Colonic mucosa (tissue), 4 donors: ENCODE measurements at regions not wholly inside any gene's neighbourhood (a gene's known extent, or its start where the extent isn't known, plus 50 kb on each side); places are given as distances from the start of the nearest gene placed in this dataset.

Experiments used
- DNase-seq: peaks from one replicate; pipeline ENCODE4 v3.0.0-alpha.2; 2020
- H3K27ac ChIP-seq: fragments of 200-600 bp; one replicate; pipeline ENCODE4 v1.8.0; 2021
- H3K27me3 ChIP-seq: fragments of 200-600 bp; one replicate; pipeline ENCODE4 v1.8.0; 2021
- H3K36me3 ChIP-seq: fragments of 200-600 bp; one replicate; pipeline ENCODE4 v1.8.0; 2021
- H3K4me1 ChIP-seq: fragments of 200-600 bp; one replicate; pipeline ENCODE4 v1.8.0; 2021; ENCODE audit warnings: mild to moderate bottlenecking
- H3K4me3 ChIP-seq: fragments of 200-600 bp; one replicate; pipeline ENCODE4 v1.8.0; 2021
- H3K9ac ChIP-seq, 2 donors: one replicate each; pipeline ENCODE4 v1.7.0; 2013; ENCODE audit warnings: control low read depth in 2 of 2, low read depth in 2 of 2, low read length in 2 of 2
- H3K9me3 ChIP-seq: fragments of 200-600 bp; one replicate; pipeline ENCODE4 v1.8.0; 2021
- CTCF ChIP-seq: fragments of 200-600 bp; IDR thresholded peaks from one replicate; pipeline ENCODE4 v1.8.0; 2022; ENCODE audit warnings: antibody characterized with exemption, mild to moderate bottlenecking
- intact Hi-C: fragments of 100-400 bp; cut with DNase I; formaldehyde crosslinking; loops from one replicate; pipeline ENCODE4 v1.14.1; 2022
- donor health status: healthy.
- donor health status: DM: no; HTN: no; CAD: no.
- donor health status: DM: no; HTN: no; CAD: no.

GRCh38 chr2:7927691-7928090, 754.2 kb upstream of the ID2 start:
- no peak overlapping the region for H3K27ac ChIP-seq
- TF ChIP-seq CTCF, result no peak
- no peaks in the 10 kb centered on the region for H3K36me3 ChIP-seq
- H3K4me1 ChIP-seq, result no peaks in the 10 kb centered on the region
- H3K27me3 ChIP-seq, result no peaks in the 10 kb centered on the region
- no peaks in the 10 kb centered on the region for H3K9me3 ChIP-seq
- intact Hi-C loops, result no loop called here
- H3K9ac ChIP-seq, result no peak overlapping the region
- H3K4me3 ChIP-seq, result no peak overlapping the region
- DNase-seq, result no peak

- H3K4me1 ChIP-seq, result no peaks in the 10 kb centered on the region
- DNase-seq, result no peak
- no peak for TF ChIP-seq CTCF
- H3K9me3 ChIP-seq, result no peaks in the 10 kb centered on the region
- no peak overlapping the region for H3K4me3 ChIP-seq
- no peak overlapping the region for H3K9ac ChIP-seq
- no peaks in the 10 kb centered on the region for H3K36me3 ChIP-seq
- no peak overlapping the region for H3K27ac ChIP-seq
- H3K27me3 ChIP-seq, result no peaks in the 10 kb centered on the region
- intact Hi-C loops, result no loop called here
Measured at GRCh38 chr2:7929281-7929680, 752.6 kb upstream of the ID2 start.

DNA sequence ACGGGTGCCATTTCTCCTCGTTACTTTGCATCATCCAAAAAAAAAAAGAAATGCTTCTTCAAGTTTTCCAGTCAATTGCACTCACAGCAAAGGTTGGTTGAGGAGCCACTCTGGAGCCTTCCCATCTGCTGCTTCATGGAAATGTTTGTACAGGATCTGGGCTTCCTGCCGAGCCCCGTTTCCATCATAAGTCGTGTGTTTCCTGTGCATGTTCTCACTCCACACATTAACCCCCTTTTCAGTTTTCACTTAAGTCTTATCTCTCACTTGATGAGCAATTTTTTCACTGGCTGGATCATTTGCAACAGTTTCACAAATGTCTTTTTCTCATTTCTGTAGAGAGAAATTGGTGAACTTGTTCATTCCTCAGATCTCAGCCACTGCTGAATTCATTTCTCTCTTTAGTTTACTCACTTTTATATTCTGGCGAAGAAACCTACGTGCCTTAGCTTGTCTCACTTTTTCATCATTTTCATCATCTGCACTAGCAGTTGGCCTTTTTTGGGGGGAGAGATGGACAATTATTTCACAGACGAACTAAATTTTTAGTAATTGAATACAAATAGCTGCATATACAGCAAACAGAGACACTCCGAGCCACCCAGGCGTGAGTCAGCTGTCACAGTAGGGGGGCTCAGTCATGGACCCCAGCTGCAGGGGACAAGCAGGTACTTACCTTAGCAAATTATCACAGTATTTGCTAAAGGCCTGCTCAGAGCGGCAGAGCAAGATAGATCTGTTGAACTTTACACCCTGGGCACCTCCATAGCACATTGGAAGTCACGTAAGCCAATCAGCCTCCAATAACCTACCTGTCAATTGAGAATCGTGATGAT, 750.8 kb upstream of the ID2 start:
- Histone ChIP-seq H3K27ac (no peak overlapping the region), H3K27me3 (no peaks in the 10 kb centered on the region), H3K4me3 (no peak overlapping the region), H3K36me3 (no peaks in the 10 kb centered on the region), H3K9ac (no peak overlapping the region), H3K9me3 (no peaks in the 10 kb centered on the region), H3K4me1 (no peaks in the 10 kb centered on the region)
- no peak for DNase-seq
- intact Hi-C loops, result no loop called here
- no peak for TF ChIP-seq CTCF

- Histone ChIP-seq H3K4me1 (no peaks in the 10 kb centered on the region), H3K9ac (no peak overlapping the region), H3K4me3 (no peak overlapping the region), H3K27ac (no peak overlapping the region), H3K36me3 (no peaks in the 10 kb centered on the region), H3K9me3 (no peaks in the 10 kb centered on the region), H3K27me3 (no peaks in the 10 kb centered on the region)
- TF ChIP-seq CTCF, result no peak
- DNase-seq, result no peak
- intact Hi-C loops, result no loop called here
Measured at GRCh38 chr2:7931808-7932207, 750.0 kb upstream of the ID2 start.

DNA sequence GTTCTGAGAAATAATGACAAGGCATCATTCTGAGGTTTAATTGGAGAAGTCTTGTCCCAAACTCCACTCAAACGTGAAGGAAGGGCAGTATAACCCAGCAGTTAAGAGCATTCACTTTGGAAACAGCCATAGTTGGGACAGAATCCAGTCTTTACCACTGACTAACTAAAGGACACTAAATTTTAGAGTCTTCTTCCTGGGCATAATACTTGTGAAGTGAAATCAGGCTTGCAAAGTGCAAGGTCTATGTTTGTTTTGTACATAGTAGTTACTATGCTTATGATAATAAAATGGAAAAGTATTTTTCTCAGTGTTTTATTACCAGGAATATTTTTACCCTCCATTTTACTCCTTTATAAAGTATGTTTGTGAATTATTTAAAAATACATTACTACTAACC, 748.2 kb upstream of the ID2 start:
- Histone ChIP-seq H3K36me3 (no peaks in the 10 kb centered on the region), H3K9ac (no peak overlapping the region), H3K4me1 (no peaks in the 10 kb centered on the region), H3K4me3 (no peak overlapping the region), H3K27ac (peak overlapping the region; percentile 24), H3K27me3 (no peaks in the 10 kb centered on the region), H3K9me3 (no peaks in the 10 kb centered on the region)
- no peak for TF ChIP-seq CTCF
- DNase-seq, result no peak
- intact Hi-C loops, result no loop called here
